Hematopoietic multipotent progenitor cell treated with erythropoietin and hydrocortisone succinate and interleukin-3 and kit ligand, for 6 days (in vitro differentiated cells): ENCODE measurements at regions not wholly inside any gene's neighbourhood (a gene's known extent, or its start where the extent isn't known, plus 50 kb on each side); places are given as distances from the start of the nearest gene placed in this dataset.

Source experiments
- DNase-seq: peaks from one replicate; pipeline ENCODE4 v3.0.0-alpha.2; 2015

DNA sequence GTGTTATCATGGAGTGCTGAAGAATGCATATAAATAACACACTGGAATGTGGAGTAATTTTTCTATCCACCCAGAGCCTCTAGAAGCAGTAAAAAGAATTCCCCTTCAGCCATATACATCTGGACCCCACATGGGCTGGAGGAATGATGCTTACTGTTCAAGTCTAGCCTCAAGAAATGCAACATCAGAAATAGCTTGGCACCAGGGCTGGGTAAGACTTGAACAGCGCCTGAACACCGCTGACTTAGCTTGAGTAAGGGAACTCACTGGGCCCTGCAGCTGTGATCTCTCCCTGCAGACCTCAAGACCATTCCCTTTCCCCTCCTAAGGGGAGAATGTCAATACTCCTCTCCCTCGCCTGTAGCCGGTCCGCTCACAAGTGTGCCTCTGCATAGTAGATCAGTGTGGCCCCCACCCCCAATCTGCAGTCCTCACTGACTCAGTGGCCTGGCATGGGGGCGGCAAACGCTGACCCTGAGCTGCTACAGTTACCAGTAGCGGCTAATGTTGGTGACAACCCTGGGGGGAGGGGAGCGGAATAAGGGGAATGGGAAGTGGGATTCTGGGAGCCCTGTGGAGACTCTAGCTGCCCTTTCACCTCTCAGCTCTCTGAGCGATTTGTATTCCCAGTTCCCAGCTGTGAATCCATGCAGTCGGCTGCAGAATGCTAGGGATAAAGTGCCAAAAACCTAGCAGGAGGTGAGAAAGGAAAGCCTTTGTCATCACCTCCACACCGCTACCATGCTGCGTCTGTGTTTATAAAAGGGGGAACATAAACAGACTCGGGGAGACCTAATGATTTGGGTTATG, 483.9 kb downstream of the DISC1 start:
- no peak for DNase-seq

DNA sequence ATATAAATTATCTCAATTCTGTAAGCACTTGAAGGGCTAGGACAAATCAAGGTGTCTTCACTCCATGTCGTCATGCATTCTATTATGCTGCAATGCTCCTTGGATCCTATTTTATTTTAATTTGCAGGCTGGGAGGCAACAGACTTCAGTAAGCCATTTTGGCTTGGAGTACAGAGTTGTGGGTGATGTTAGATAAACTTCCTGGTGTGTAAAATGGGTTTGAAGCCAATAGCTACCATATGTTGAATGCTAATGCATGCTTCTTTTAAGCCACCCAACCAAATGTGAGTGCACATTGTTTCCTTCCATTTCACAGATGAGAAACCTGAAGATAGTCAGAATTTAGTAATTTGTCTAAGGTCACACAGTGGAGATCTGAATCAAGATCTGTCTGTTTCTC, 482.8 kb downstream of the DISC1 start:
- DNase-seq = no peak

DNA sequence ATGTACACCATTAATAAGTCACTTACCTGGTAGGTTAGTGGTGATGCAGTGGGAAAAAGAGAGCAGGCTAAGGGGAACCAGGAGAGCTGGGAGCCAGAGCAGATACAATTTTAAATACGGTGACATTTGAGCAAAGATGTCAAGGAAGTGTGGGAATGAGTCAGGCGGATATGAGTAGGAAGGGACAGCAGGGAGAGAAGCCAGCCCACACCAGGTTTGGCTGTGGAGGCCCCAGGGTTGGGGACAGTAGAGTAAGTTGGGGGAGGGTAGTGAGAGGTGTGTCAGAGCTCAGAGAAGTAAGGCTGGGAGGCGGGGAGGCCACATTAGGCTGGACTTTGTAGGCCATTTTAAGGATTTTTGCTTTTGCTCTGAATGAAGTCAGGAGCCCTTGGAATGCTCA, 482.0 kb downstream of the DISC1 start:
- DNase-seq = no peak

DNA sequence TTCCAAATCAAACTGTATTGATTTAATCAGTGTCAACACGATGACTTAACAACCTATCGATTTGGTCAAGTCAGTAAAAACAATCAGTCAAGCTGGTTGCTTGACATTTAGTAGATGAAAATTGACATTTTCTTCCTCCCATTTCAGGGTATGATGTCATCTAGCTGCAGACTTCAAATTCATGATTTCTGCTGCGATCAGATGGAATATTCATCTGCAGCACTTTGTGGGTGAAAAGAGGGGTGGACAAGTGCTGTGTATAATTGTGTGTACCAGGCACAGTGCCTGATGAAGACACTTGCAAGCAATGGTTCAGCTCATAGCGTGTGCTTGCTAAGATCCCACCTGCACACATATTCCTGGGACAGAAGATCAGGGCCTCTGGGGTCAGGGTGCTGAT, 479.8 kb downstream of the DISC1 start:
- DNase-seq = no peak

DNA sequence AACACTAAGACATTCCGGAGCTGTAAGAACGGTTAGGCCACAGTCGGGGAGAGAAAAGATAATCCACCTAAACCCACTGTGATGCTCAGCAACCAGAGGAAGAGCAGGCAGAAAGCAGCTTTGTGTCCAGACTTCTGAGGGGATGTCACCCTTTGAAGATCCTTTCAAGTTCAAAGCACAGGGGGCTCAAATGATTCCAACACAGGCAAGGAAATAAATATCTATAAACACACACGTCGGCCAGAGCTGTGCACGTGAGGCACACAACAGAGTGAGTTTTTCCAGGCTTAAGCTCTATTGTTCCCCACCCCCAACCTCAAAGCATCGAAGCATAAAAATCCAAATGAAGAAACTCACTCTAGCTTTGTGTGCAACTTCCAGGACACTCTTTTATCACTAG, 479.0 kb downstream of the DISC1 start:
- DNase-seq = no peak

DNA sequence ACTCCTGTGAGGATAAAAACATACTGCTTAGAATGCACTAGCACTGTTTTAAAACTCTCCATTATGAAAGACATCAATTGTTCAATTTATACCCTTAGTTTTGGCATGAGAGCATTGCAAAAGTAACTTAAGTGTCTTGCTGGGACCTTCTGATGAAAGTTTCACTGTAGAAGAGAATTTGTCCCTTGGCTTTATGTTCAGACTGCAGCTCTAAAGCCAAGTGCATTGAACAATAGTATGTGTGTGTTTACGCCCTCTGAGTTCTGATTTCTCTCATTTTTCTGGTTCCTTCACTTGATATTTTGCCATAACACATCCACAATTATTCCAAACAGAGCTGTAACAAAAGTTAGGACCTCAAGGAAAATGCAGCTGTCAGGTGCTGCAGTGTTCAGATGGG, 474.6 kb downstream of the DISC1 start:
- DNase-seq = no peak

DNA sequence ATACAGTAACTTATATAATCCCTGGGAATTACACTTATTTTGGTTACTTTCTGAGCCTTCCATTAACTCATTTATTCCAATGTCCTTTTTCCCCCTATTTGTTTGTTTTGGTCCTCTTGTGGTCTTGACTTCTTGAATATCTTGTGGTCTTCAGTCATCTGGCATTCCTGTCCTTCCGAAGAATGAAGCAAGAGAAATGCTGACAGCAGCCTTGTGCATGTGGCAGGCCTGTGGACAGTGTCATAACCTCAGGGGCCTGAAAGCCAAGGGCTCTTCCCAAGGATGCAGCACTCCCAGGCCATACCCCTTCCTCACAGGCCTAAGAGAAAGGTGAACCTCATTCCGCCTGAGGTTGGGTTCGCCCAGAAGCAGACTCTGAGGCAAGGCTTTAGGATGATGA, 470.2 kb downstream of the DISC1 start:
- no peak for DNase-seq
